ENCODE measurements at regions not wholly inside any gene's neighbourhood (a gene's known extent, or its start where the extent isn't known, plus 50 kb on each side); places are given as distances from the start of the nearest gene placed in this dataset.

DNA sequence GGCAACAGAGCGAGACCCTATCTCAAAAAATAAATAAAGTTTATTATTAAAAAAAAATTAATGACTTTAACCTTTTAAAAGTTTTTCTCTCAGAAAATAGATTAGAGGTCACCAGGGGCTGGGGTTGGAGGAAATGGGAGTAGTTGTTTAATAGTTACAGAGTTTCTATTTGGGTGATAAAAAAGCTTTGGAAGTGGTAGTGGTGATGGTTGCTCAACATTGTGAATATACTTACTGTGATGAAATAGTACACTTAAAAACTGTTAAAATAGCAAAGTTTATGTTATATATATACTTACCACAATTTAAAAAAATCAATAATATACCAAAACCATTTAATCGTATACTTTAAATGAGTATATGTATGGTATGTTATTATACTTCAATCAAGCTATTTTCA is 59.6 kb downstream of the ARL6IP4 start:
- Histone ChIP-seq H3K4me3 (no peak overlapping the region), H3K27ac (no peak overlapping the region)
- no peak for DNase-seq (ENCODE audit: low spot score)
- no peak for TF ChIP-seq CTCF (IDR thresholded peaks at IDR 0.05)

DNA sequence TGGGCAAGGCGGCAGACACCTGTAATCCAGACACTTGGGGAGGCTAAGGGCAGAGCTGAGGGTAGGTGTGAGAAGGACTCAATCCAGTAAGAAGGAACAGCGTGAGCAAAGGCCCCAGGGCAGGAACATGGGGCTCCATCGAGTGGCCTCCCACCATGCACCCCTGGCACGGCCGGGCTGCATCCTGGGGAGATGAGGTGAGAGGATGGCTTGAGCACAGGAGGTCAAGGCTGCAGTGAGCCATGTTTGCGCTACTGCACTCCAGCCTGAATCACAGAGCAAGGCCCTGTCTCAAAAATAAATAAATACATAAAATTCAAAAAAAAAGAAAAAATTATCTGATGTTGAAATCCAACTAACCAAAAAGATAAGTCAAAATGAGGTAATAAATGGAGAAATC is 58.5 kb downstream of the ARL6IP4 start:
- DNase-seq (ENCODE audit: low spot score): no peak
- Histone ChIP-seq H3K4me3 (no peak overlapping the region), H3K27ac (no peak overlapping the region)
- no peak for TF ChIP-seq CTCF (IDR thresholded peaks at IDR 0.05)

DNA sequence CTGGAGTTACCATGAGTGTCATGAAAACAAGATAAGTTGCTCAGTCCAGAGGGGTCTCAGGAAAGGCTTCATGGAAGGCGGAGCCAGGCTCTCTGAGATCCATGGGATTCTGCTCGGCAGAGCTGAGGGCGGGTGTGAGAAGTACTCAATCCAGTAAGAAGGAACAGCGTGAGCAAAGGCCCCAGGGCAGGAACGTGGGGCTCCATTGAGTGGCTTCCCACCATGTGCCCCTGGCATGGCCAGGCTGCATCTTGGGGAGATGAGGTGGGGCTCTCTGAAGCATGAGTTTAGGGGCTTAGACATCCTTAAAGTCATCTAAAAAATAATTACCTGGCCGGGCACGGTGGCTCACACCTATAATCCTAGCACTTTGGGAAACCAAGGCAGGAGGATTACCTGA is 58.0 kb downstream of the ARL6IP4 start:
- DNase-seq (ENCODE audit: low spot score): no peak
- TF ChIP-seq CTCF (IDR thresholded peaks at IDR 0.05): no peak
- Histone ChIP-seq H3K27ac (no peak overlapping the region), H3K4me3 (no peak overlapping the region)

DNA sequence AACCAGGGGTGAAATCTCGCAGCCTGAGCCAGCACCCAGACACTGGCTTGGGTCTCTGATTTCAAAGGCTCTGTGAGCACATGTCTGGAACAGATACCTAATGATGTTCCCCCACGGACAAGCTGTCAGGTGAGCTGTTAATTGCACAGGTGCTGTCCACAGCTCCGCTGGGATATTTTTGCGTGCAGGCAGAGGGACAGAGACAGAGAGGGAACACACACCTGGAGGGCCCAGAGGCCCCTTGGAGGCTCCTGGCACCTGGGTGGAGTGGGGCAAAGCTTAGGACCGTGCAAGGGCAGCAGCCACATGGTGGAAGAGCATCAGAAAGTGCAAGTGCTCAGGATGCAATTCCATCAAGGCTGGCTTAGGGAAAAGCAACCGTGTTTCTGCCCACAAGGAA is 57.3 kb downstream of the ARL6IP4 start:
- Histone ChIP-seq H3K27ac (no peak overlapping the region), H3K4me3 (no peak overlapping the region)
- no peak for DNase-seq (ENCODE audit: low spot score)
- no peak for TF ChIP-seq CTCF (IDR thresholded peaks at IDR 0.05)

- Histone ChIP-seq H3K4me3 (no peak overlapping the region), H3K27ac (no peak overlapping the region)
- no peak for TF ChIP-seq CTCF (IDR thresholded peaks at IDR 0.05)
- DNase-seq (ENCODE audit: low spot score): no peak
Observed at GRCh38 chr12:123036466-123037285, 56.2 kb downstream of the ARL6IP4 start.

DNA sequence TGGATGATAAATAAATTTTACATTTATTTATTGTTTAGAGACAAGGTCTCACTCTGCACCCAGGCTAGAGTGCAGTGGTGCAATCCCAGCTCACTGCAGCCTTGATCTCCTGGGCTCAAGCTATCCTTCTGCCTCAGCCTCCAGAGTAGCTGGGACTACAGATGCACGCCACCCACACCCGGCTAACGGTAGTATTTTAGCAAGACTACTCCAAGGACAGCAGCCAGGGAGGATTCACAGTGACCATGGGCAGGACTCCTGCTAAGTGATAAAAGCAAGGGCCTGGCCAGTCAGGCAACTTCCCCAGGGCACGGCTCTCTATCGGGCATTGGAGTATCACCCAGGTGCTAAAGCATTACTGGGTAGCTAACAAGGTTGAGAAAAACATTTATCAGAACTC is 55.4 kb downstream of the ARL6IP4 start:
- no peak for TF ChIP-seq CTCF (IDR thresholded peaks at IDR 0.05)
- DNase-seq (ENCODE audit: low spot score): no peak
- Histone ChIP-seq H3K4me3 (no peak overlapping the region), H3K27ac (no peak overlapping the region)

- DNase-seq (ENCODE audit: low spot score): no peak
- H3K27ac ChIP-seq: no peak overlapping the region
- TF ChIP-seq CTCF (IDR thresholded peaks at IDR 0.05): no peak
Observed at GRCh38 chr12:123034865-123035264, 54.4 kb downstream of the ARL6IP4 start.

More at GRCh38 chr12:123034865-123035264, 54.4 kb downstream of the ARL6IP4 start:
- H3K4me3 ChIP-seq: no peak overlapping the region
